ENCODE measurements at regions not wholly inside any gene's neighbourhood (a gene's known extent, or its start where the extent isn't known, plus 50 kb on each side); places are given as distances from the start of the nearest gene placed in this dataset.

DNA sequence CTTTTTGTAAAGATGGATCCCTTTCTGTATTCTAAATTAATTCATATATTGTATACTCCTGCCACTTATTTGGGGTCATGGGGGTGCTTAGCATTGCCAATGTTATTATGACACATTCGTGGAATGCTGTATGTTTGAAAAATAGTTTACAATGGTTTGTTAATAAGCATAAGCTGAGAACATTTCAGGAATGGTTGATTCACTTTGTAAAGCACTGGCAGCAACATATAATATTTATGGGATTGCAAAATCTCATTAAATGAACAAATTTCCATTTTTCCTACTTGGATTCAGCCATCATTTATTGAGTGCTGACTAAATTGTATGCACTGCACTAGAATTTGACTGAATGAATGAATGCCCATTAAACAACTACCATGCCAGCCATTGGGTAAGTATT lies 215.2 kb upstream of the KLF4 start:
- DNase-seq (no peak), ATAC-seq (no peak)
- no peak overlapping the region for H3K4me3 ChIP-seq
- intact Hi-C loops (cut with DNase I), result no loop called here
- no peaks in the 10 kb centered on the region for H3K36me3 ChIP-seq
- no peaks in the 10 kb centered on the region for H3K9me3 ChIP-seq
- H3K27me3 ChIP-seq, result no peaks in the 10 kb centered on the region
- TF ChIP-seq, protein P1, sequence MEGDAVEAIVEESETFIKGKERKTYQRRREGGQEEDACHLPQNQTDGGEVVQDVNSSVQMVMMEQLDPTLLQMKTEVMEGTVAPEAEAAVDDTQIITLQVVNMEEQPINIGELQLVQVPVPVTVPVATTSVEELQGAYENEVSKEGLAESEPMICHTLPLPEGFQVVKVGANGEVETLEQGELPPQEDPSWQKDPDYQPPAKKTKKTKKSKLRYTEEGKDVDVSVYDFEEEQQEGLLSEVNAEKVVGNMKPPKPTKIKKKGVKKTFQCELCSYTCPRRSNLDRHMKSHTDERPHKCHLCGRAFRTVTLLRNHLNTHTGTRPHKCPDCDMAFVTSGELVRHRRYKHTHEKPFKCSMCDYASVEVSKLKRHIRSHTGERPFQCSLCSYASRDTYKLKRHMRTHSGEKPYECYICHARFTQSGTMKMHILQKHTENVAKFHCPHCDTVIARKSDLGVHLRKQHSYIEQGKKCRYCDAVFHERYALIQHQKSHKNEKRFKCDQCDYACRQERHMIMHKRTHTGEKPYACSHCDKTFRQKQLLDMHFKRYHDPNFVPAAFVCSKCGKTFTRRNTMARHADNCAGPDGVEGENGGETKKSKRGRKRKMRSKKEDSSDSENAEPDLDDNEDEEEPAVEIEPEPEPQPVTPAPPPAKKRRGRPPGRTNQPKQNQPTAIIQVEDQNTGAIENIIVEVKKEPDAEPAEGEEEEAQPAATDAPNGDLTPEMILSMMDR (IDR thresholded peaks at IDR 0.05), result no peak
- TF ChIP-seq POLR2A (IDR thresholded peaks at IDR 0.05), result no peak
- H3K4me1 ChIP-seq, result no peaks in the 10 kb centered on the region
- 52% methylated on average over 1 of the region's 1 CpG for WGBS (ENCODE audit: insufficient coverage, low coverage, low lambda C conversion rate, missing lambda C conversion rate)
- H3K27ac ChIP-seq, result no peak overlapping the region

DNA sequence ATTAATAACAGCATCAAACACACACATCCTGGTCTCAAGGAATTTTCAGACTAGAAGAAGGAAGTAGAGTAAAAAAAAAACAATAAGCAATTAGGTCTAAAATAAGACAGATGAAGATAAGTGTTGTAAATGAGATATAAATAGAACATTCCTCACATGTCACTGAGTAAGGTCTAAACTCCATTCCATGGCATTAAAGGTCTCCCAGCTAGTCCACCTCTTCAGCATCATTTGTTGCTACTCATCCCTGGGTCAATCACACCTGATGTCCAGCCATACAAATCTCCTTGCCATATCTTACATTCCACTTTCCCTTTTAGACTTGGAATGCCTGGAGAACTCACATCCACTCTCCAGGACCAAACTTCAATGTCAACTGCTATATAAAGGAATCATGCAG lies 214.1 kb upstream of the KLF4 start:
- TF ChIP-seq POLR2A (IDR thresholded peaks at IDR 0.05), result no peak
- TF ChIP-seq, protein P1 (IDR thresholded peaks at IDR 0.05), result no peak
- ATAC-seq, result no peak
- Histone ChIP-seq H3K4me3 (no peak overlapping the region), H3K9me3 (no peaks in the 10 kb centered on the region), H3K27ac (no peak overlapping the region), H3K4me1 (no peaks in the 10 kb centered on the region), H3K36me3 (no peaks in the 10 kb centered on the region), H3K27me3 (no peaks in the 10 kb centered on the region)
- no peak for DNase-seq
- intact Hi-C loops (cut with DNase I), result no loop called here

DNA sequence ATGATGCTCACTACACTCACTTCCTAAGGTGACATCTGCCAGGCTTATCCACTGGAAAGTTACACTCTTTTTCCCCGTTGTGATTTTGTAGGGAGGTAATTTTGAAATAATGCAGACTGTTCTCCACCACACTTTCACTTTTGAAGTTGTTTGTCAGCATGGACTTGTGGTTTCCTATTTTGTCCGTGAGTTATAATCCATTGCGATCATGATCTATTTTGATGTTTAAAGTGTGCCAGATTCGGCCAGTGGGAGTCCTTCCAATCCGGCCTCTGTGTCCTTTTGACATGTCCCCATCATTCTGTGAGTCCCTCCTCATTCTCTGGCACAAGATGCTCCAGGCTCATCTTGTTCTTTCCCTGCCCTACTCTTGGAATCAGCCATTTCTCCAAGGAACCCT lies 211.3 kb upstream of the KLF4 start:
- WGBS (ENCODE audit: insufficient coverage, low coverage, low lambda C conversion rate, missing lambda C conversion rate), result 35% methylated on average over 5 of the region's 5 CpGs
- no peak overlapping the region for H3K4me3 ChIP-seq
- intact Hi-C loops (cut with DNase I), result no loop called here

DNA sequence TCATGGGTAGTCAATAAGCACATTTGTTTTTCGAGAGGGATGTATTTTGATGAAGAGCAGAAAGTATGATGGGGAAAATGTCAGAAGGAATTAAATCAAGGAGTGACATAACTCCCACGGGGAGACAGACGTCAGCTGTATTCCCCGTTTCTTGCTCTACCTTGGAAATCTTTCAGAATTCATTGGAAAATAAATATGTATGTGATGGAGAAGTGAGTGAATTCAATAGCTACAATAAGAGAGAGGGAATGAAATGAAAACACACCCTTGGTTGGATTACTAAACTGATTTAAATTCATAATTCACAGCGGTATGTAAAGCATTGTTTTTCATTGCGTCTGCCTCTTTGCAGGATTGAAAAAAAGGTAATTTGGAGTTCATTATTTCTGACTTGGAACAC lies 209.7 kb upstream of the KLF4 start:
- no peaks in the 10 kb centered on the region for H3K9me3 ChIP-seq
- H3K27me3 ChIP-seq, result no peaks in the 10 kb centered on the region

More for the DNA sequence above, 211.3 kb upstream of the KLF4 start:
- Histone ChIP-seq H3K4me1 (no peaks in the 10 kb centered on the region), H3K27ac (no peak overlapping the region), H3K27me3 (no peaks in the 10 kb centered on the region), H3K36me3 (no peaks in the 10 kb centered on the region), H3K9me3 (no peaks in the 10 kb centered on the region)
- DNase-seq (no peak), ATAC-seq (no peak)
- TF ChIP-seq, protein P1 (IDR thresholded peaks at IDR 0.05), result no peak
- no peak for TF ChIP-seq POLR2A (IDR thresholded peaks at IDR 0.05)

DNA sequence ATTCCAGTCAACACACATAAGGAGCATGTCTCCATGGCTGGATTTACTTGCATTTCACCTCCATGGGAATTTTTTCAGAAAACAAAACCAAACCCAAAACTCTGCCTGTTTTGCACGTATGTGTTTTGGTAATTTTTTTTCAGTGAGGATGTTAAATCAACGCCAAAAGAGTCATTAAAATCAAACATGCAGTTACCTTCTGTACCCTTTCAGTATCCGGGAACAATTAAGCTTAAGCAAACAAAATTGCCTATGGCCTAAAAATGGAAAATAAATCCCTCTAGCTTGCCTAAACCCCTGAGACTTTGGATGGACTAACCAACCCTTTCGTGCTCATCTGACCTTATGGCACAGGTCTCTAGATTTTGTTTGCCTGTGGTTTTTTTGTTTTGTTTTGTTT lies 209.2 kb upstream of the KLF4 start:
- WGBS (ENCODE audit: insufficient coverage, low coverage, low lambda C conversion rate, missing lambda C conversion rate), result 54% methylated on average over 4 of the region's 4 CpGs
- no peak overlapping the region for H3K27ac ChIP-seq
- H3K9me3 ChIP-seq, result no peaks in the 10 kb centered on the region
- H3K36me3 ChIP-seq, result no peaks in the 10 kb centered on the region
- TF ChIP-seq POLR2A (IDR thresholded peaks at IDR 0.05), result no peak
- TF ChIP-seq, protein P1 (IDR thresholded peaks at IDR 0.05), result no peak
- no peak for DNase-seq
- intact Hi-C loops (cut with DNase I), result no loop called here
- H3K4me3 ChIP-seq, result no peak overlapping the region
- H3K4me1 ChIP-seq, result no peaks in the 10 kb centered on the region
- no peaks in the 10 kb centered on the region for H3K27me3 ChIP-seq
- no peak for ATAC-seq

More for the DNA sequence above, 209.7 kb upstream of the KLF4 start:
- no peak for DNase-seq
- 59% methylated on average over 6 of the region's 6 CpGs for WGBS (ENCODE audit: insufficient coverage, low coverage, low lambda C conversion rate, missing lambda C conversion rate)
- intact Hi-C loops (cut with DNase I), result no loop called here
- no peak for ATAC-seq
- H3K27ac ChIP-seq, result no peak overlapping the region
- H3K4me3 ChIP-seq, result no peak overlapping the region
- no peaks in the 10 kb centered on the region for H3K4me1 ChIP-seq
- TF ChIP-seq, protein P1 (IDR thresholded peaks at IDR 0.05), result no peak
- no peaks in the 10 kb centered on the region for H3K36me3 ChIP-seq

All from right lobe of liver (tissue), 6 donors.